GM23248 (cell line): ENCODE measurements at regions not wholly inside any gene's neighbourhood (a gene's known extent, or its start where the extent isn't known, plus 50 kb on each side); places are given as distances from the start of the nearest gene placed in this dataset.

Experiments
- EZH2 ChIP-seq: fragments of 200-600 bp; sonication (generic); IDR thresholded peaks from 2 replicates; pipeline ENCODE4 v1.6.1; 2018; ENCODE audit warnings: antibody characterized with exemption, mild to moderate bottlenecking; ENCODE audit not compliant: insufficient read depth, poor library complexity, severe bottlenecking
- EZH2phosphoT487 ChIP-seq: fragments of 200-600 bp; sonication (generic); IDR thresholded peaks from 2 replicates; pipeline ENCODE4 v1.6.1; 2018; ENCODE audit warnings: antibody characterized with exemption, moderate library complexity, mild to moderate bottlenecking, low read depth; ENCODE audit not compliant: insufficient read depth

DNA sequence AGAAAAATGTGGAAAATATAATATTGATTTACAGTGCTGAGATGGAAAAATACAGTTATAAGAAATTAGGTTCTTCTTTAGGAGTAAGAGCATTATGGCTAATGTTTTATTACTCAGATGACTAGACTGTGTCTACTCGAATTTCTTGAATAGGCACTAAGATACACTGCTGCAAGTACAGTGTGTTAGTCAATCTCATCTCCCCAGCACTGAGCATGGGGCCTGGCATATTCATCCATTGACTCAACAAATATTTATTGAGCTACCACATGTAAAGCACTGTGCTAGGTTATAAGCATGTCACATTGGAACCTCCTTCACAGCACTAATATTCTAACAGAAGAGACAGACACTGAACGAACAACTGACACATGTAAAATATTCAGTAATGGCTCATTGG lies 242.5 kb upstream of the GPC6 start:
- TF ChIP-seq EZH2 (no peak), EZH2phosphoT487 (no peak)
